Endothelial cell of umbilical vein (primary cell): ENCODE measurements at regions not wholly inside any gene's neighbourhood (a gene's known extent, or its start where the extent isn't known, plus 50 kb on each side); places are given as distances from the start of the nearest gene placed in this dataset.

Experiments used
- EZH2 ChIP-seq: IDR thresholded peaks from 2 replicates; pipeline ENCODE4 v1.6.1; 2012; ENCODE audit warnings: borderline replicate concordance, low read depth, mild to moderate bottlenecking, moderate library complexity, low read length, inconsistent platforms; ENCODE audit not compliant: severe bottlenecking
- JUN ChIP-seq: IDR thresholded peaks from 2 replicates; pipeline ENCODE4 v1.6.1; 2011; ENCODE audit warnings: borderline replicate concordance, low read depth; ENCODE audit not compliant: insufficient read length, insufficient read depth
- MYC ChIP-seq: IDR thresholded peaks from one replicate; pipeline ENCODE4 v1.6.1; 2011; ENCODE audit warnings: mild to moderate bottlenecking, low read depth, low read length
- POLR2A ChIP-seq: IDR thresholded peaks from 2 replicates; pipeline ENCODE4 v1.6.1; 2012; ENCODE audit warnings: low read depth, mild to moderate bottlenecking, control low read depth, low read length
- TF ChIP-seq, protein P1 (sequence below), 2 donors: IDR thresholded peaks; 1 replicate in 1 of 2; 2 replicates in 1 of 2; pipeline ENCODE4 v1.5.1; 2011; ENCODE audit warnings: low read length in 2 of 2, mild to moderate bottlenecking in 2 of 2, moderate library complexity in 2 of 2, control low read depth in 1 of 2, inconsistent platforms in 1 of 2, low read depth in 1 of 2; ENCODE audit not compliant: insufficient read depth in 1 of 2; ENCODE audit errors: extremely low read depth in 1 of 2
- TF ChIP-seq, protein P2 (sequence below): IDR thresholded peaks from 2 replicates; pipeline ENCODE4 v1.6.1; 2011; ENCODE audit not compliant: insufficient read depth, insufficient read length

DNA sequence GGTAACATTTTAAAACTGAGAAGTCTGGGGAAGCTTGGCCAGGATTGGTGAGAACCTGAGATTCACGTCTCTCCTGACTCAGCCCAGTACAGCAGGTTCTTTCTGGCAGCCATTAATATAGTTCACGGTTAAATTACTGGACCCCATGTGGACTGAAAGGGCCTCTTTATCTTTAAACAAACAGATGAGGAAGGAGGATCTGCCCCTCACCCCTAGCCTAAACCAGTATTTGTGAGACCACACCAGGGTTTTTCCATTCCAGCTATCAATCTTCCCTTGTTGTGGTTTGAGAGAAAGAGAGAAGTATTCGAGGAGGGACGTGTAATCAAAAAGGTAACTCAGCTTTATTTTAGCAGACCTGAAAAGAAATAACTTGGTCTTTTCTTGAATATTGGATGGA, 137.1 kb downstream of the PROX1 start:
- TF ChIP-seq POLR2A (no peak), JUN (no peak), EZH2 (no peak), MYC (no peak)
- TF ChIP-seq, protein P1, sequence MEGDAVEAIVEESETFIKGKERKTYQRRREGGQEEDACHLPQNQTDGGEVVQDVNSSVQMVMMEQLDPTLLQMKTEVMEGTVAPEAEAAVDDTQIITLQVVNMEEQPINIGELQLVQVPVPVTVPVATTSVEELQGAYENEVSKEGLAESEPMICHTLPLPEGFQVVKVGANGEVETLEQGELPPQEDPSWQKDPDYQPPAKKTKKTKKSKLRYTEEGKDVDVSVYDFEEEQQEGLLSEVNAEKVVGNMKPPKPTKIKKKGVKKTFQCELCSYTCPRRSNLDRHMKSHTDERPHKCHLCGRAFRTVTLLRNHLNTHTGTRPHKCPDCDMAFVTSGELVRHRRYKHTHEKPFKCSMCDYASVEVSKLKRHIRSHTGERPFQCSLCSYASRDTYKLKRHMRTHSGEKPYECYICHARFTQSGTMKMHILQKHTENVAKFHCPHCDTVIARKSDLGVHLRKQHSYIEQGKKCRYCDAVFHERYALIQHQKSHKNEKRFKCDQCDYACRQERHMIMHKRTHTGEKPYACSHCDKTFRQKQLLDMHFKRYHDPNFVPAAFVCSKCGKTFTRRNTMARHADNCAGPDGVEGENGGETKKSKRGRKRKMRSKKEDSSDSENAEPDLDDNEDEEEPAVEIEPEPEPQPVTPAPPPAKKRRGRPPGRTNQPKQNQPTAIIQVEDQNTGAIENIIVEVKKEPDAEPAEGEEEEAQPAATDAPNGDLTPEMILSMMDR (IDR thresholded peaks at IDR 0.05; ENCODE audit: extremely low read depth in 1 of 2, insufficient read depth in 1 of 2, low read depth in 1 of 2, low read length in 2 of 2): no peak
- TF ChIP-seq, protein P2, sequence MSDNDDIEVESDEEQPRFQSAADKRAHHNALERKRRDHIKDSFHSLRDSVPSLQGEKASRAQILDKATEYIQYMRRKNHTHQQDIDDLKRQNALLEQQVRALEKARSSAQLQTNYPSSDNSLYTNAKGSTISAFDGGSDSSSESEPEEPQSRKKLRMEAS: no peak
